ENCODE measurements at regions not wholly inside any gene's neighbourhood (a gene's known extent, or its start where the extent isn't known, plus 50 kb on each side); places are given as distances from the start of the nearest gene placed in this dataset.
A peak's percentile ranks its signal among the peaks of the same experiment; 100 is the strongest.

DNA sequence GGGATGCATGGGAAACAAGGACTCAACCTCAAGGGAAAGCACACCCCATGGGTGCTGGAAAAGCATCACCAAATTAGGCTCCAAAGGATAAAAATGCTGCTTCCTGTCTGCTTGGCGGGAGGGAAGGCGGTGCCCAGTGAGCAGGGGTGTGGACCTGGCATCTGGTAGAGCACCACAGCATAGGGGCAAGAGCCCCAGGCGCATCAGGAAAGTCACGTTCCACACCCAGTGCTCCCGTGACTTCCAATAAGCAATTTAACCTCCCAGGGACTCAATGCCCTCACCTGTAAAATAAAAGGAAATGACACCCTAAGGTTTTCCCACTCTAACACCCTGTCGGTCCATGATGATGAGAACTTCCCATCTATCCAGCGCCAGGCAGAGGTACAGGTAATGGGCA lies 206.0 kb downstream of the SETD4 start:
- FAIRE-seq, result no peak

DNA sequence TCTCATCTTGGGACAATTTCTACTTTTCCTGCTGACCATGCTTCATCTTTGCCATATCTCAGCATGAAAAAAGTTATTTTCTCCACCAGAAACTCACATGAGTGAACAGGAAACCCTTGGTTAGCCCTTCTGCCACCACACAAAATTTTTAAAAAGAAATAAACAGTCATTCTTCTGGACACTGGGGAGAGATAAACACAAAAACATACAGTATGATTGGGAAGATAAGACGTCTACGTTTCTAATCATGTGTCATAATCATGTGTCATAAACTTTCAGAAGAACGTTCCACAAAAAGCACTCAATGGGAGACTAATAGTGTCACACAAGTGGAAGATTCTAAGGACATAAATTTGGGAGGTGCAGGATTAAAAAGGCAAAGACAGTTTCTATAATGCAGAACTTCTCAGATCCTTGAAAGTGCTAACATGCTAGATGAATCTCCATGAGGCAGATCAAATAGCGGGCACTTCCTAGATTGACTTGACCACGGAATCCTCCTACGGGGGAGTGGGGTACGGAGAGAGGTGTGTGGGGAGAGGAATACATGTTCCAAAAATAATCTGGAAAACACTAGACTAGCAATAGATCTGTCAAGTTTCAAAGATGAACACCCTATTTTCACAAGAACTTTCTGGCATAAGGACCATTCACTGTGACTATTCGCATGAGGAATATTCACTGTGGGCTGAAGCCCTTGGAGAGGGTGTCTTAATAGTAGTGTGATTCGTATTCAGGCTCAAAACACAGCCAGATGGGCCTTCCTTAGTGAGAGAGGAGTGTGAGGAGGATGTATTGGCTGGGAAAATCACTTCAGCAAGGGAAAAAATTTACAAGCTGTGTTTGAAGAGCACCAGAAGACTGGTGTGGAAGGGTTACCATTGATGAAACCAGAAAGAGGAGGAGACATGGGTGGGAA lies 206.7 kb downstream of the SETD4 start:
- DNase-seq (ENCODE audit: extremely low spot score, insufficient read length, low read depth), result no peak
- no peak for FAIRE-seq

More for the DNA sequence above, 206.0 kb downstream of the SETD4 start:
- no peak for DNase-seq (ENCODE audit: extremely low spot score, insufficient read length, low read depth)

GRCh38 chr21:35852820-35853219 lies 207.5 kb downstream of the SETD4 start:
- DNase-seq (ENCODE audit: extremely low spot score, insufficient read length, low read depth) (no peak), FAIRE-seq (no peak)

DNA sequence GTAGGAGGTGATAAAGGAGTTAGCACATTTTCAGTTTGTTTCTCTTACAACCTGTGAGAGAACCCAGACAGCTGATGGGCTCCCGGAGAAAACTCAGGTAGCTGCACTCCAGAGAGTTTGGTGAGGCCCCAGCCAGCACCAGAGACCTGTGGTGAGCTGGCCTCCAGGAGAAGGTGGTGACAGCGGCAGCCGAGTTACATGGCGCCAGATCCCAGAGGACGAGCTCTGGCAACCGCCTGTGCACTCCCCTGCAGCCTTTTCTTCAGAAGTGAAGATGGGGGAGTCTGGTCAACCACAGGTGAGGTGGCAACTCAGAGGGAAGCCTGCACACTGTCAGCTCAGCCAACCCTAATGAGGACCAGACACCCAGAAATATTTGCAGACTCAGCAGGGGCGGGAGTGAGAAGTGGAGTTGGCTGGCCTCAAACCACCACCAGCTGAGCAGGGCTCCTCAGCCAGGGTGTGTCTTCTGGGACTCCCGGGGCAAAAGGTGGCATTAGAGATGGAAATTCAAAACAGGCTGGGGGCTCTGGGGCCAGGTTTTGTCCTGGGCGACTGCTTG lies 209.7 kb downstream of the SETD4 start:
- FAIRE-seq (no peak), DNase-seq (ENCODE audit: extremely low spot score, insufficient read length, low read depth) (no peak)

- DNase-seq (ENCODE audit: extremely low spot score, insufficient read length, low read depth) (no peak), FAIRE-seq (no peak)
Observed at GRCh38 chr21:35850029-35850428, 210.3 kb downstream of the SETD4 start.

DNA sequence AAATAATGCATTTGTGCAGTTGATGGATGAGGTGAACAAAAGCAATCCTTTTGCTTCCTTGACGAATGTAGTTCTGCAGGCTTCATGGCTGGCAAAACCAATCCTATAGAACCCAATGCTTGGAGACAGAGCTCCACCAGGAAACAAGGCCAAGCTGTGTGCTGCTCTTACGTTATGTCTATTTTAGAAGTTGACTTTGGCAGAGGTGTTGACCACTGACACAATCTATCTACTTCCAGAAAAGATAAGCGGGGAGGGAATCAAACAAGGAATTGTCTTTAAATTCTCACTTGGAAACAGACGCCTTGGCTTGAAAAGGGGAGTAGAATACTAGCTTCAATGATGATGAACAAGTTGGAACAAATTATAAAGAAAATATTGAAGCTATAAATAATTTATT lies 211.2 kb downstream of the SETD4 start:
- DNase-seq (ENCODE audit: extremely low spot score, insufficient read length, low read depth) (no peak), FAIRE-seq (no peak)

- FAIRE-seq (no peak), DNase-seq (ENCODE audit: extremely low spot score, insufficient read length, low read depth) (no peak)
Observed at GRCh38 chr21:35843911-35844667, 216.2 kb downstream of the SETD4 start.

- FAIRE-seq (no peak), DNase-seq (ENCODE audit: extremely low spot score, insufficient read length, low read depth) (no peak)
Observed at GRCh38 chr21:35840949-35841348, 219.4 kb downstream of the SETD4 start.

DNA sequence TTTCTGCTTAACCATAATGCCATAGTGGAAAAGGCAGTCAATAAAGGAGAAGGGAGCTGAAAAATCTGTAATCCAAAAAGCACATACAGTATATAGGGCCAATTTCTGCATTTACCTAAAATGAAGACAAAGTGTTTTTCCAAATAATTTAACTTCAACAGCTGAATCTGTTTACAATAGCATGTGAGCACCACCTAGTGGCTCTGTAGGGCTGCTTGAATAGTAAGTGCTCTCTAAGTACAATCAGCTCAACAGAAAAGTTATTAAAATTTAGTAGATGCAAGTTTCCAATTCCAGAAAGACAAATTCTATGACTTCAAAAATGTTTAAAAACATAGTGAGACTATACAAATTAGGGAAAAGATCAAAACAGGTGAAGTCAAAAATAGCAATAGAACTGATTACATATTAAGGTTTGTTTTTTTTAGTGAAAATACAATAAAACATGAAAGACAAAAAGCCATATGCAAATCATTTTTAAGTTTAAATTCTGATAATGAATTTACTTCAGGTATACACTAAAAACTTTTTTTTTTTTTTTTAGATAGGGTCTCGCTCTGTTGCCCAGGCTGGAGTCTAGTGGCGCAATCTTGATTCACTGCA lies 220.0 kb downstream of the SETD4 start:
- DNase-seq (ENCODE audit: extremely low spot score, insufficient read length, low read depth), result peak; percentile 22
- peak; percentile 77 for FAIRE-seq

DNA sequence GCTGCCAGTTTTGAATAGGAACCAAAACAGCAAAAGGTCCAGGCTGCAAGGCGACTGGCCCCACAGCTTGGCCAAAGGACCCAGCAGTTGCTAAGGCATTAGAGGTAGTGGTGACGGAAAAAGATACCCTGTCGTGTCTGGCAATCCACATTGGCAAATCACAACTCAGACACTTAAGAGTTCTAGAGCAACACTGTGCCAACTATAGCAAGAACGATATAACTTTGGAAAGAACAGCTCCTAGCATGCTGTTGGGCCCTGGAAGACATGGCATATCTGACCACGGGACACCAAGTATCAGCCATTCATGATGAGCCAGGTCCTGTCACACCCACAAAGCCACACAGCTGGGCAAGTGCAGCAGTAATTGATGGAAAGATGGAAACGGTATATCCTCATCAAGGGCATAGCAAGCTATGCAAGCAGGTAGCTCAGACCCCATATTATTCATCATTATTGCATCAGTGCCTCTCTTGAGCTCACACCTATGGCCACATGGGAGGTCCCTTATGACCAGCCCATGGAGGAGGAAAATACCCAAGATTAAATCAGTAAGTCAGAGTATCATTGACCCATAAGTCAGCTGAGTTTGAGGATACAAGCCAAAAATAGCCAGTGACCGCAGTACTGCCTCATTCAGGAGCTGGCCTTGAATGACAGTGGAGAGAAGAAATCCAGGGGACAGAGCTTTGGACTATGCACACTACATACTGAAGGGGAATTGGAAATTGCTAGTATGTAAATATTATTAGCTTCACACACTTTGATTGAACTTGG lies 221.2 kb downstream of the SETD4 start:
- DNase-seq (ENCODE audit: extremely low spot score, insufficient read length, low read depth), result no peak
- FAIRE-seq, result no peak

GRCh38 chr21:35838350-35838749 lies 222.0 kb downstream of the SETD4 start:
- FAIRE-seq, result no peak
- no peak for DNase-seq (ENCODE audit: extremely low spot score, insufficient read length, low read depth)

GRCh38 chr21:35833991-35834390 lies 226.3 kb downstream of the SETD4 start:
- DNase-seq (ENCODE audit: extremely low spot score, insufficient read length, low read depth), result no peak
- no peak for FAIRE-seq

GRCh38 chr21:35833388-35833787 lies 226.9 kb downstream of the SETD4 start:
- FAIRE-seq, result no peak
- DNase-seq (ENCODE audit: extremely low spot score, insufficient read length, low read depth), result no peak

DNA sequence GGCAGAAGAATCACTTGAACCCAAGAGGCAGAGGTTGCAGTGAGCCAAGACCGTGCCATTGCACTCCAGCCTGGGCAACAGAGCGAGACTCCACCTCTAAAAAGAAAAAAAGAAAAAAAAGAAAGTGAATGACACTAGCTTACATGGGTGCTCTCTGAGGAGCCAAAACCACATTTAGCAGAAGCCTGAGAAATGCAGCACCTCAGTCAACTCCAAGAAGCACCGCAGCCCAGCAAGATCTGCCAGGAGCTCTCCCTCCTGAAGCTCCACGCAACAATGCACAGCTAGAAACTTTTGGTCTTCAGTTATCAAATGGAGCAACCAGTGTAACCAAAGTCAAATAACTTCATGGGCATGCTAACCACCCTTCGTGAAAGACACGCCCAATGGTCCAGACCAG lies 229.1 kb downstream of the SETD4 start:
- no peak for DNase-seq (ENCODE audit: extremely low spot score, insufficient read length, low read depth)
- no peak for FAIRE-seq

- FAIRE-seq (no peak), DNase-seq (ENCODE audit: extremely low spot score, insufficient read length, low read depth) (no peak)
Observed at GRCh38 chr21:35829067-35829466, 231.3 kb downstream of the SETD4 start.

GRCh38 chr21:35828161-35828560 lies 232.2 kb downstream of the SETD4 start:
- DNase-seq (ENCODE audit: extremely low spot score, insufficient read length, low read depth), result no peak
- no peak for FAIRE-seq

GRCh38 chr21:35827004-35827403 lies 233.3 kb downstream of the SETD4 start:
- no peak for FAIRE-seq
- DNase-seq (ENCODE audit: extremely low spot score, insufficient read length, low read depth), result no peak

DNA sequence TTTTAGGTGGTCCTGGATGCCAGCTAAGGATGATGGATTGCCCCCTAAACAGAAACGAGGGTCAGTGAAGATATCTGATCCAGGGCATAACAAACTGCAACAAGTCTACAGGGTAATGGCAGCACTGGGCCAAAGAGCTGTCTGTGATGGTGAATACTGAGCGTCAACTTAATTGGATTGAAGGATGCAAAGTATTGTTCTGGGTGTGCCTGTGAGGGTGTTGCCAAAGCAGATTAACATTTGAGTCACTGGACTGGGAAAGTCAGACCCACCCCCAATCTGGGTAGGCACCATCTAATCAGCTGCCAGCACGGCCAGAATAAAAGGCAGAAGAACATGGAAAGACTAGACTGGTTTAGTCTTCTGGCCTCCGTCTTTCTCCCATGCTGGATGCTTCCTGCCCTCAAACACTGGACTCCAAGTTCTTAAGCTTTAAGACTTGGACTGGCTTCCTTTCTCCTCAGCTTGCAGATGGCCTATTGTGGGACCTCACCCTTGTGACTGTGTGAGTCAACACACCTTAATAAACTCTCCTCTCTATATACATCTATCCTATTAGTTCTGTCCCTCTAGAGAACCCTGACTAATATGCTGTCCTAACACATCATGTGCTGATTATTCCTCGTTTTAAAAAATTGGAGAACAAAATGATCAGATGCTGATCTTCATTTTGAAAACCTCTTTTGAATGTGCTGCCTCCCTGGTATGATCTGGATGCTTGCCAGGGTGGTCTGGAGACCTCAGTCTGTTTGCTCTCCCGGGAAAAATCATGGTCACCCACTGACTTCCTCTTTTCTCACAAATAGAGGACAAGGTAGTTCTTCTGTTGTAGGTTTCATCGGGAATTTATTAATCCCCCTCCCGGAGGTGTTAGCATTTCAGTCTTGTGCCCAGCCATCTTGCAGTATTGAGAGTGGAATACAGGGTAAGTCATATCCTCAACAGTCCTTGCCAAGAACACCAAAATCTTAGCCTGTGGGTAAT lies 234.7 kb downstream of the SETD4 start:
- FAIRE-seq (no peak), DNase-seq (ENCODE audit: extremely low spot score, insufficient read length, low read depth) (no peak)

GRCh38 chr21:35824136-35824535 lies 236.2 kb downstream of the SETD4 start:
- FAIRE-seq (no peak), DNase-seq (ENCODE audit: extremely low spot score, insufficient read length, low read depth) (no peak)
